ENCODE measurements at regions not wholly inside any gene's neighbourhood (a gene's known extent, or its start where the extent isn't known, plus 50 kb on each side); places are given as distances from the start of the nearest gene placed in this dataset.

DNA sequence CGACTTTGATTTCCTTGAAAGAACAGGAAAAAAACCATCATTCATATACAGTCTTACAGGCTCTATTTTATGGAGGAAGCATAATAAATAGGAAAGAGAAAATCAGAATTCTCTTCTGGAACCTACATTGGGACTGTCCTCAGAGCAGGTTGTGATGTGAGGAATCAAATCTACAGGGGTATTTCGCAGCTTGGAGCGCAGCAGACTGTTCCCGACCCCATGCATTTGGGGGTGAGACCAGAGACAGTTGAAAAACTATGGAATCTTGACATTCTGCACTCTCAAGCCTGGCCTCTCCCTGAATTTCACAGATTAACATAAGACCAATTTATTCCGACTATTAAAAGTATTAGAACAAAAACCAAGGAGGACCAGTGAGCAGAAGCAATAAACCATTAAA, 93.3 kb upstream of the PRSS58 start:
- no peak for DNase-seq

DNA sequence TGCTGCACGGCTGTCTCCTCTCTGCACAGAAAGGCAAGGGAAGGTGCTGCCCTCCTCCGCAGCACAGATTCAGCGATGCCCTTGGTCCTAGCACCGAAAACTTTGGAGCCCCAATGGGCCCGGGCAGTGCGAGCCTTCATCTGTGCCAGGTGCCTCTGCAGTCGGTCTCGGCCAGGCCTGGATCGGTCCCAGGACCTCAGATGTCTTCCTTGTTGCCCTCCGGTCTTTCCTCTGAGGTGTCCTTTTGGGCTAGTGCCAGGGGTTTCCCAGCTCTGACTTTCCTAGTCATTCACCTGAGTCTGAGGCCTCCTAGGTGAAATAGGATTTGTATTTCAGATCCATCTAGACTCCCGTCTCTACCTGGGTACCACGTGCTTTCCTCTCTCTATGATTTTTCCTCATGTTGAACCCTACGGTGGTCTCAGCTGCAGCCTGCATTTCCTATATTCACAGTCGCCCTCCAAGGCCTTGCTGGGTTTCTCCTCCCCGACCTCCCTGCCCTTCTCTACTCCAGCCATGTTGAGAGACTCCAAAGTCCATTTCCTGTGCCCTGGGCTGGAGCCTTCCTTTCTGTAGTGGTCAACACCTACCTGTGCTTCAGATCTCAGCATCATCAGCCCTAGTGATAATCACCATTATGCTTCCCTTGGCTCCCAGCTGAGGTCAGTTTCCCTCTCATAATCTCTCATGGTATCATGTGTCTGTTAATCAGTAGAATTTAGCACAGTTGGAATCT, 92.0 kb upstream of the PRSS58 start:
- no peak for DNase-seq

- no peak for DNase-seq
These were observed 91.1 kb upstream of the PRSS58 start for GRCh38 chr7:142348921-142349405.

- no peak for DNase-seq
These were observed 90.2 kb upstream of the PRSS58 start for GRCh38 chr7:142348100-142348499.

- no peak for DNase-seq
These were observed 89.2 kb upstream of the PRSS58 start for GRCh38 chr7:142347091-142347490.

- no peak for DNase-seq
These were observed 88.0 kb upstream of the PRSS58 start for GRCh38 chr7:142345811-142346210.

DNA sequence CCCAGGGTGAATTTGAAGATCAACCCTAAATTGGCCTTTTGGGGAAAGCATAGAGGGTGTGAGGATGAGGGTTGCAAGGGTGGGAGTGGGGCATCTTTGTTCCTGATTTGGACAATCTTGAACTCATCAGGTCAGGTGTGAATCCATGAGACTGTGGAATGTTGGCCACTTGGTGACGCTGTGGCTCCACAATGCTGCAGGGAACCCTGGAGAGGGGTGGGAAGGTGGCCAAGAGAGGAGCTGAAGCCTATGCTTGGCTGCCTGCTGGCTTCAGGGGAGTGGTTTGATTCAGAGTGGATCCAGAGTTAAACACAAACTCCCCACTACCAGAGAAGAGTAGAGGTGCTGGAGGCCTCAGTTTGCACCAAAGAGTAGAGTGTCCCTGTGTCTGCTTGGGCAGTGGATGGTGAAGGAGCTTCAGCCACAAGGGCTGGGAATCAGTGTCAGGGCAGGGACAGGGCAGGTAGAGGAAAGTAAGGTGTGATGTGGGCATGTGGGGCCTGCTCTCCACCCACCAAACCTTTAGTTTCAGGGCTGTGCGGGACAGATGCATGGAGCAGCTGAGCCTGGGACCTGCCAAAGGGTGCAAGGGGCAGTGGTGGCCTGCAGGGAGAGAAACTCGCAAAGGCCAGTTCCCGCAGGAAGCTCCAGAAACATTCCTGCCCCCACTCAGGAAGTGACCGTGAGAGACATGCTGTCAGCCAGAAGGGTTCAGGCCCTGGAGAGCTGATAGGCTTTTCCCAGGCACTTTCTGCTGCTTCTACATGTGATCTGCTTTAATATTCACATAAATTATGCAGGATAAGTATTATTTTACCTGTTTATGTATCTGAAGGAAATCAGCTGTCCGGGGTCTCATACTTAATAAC, 81.0 kb upstream of the PRSS58 start:
- no peak for DNase-seq

GRCh38 chr7:142337054-142338001, 79.5 kb upstream of the PRSS58 start:
- no peak for DNase-seq

- DNase-seq, result no peak
These were observed 76.9 kb upstream of the PRSS58 start for GRCh38 chr7:142334806-142335205.

- DNase-seq, result no peak
These were observed 76.4 kb upstream of the PRSS58 start for GRCh38 chr7:142334236-142334635.

- DNase-seq, result no peak
These were observed 74.6 kb upstream of the PRSS58 start for GRCh38 chr7:142332421-142332820.

DNA sequence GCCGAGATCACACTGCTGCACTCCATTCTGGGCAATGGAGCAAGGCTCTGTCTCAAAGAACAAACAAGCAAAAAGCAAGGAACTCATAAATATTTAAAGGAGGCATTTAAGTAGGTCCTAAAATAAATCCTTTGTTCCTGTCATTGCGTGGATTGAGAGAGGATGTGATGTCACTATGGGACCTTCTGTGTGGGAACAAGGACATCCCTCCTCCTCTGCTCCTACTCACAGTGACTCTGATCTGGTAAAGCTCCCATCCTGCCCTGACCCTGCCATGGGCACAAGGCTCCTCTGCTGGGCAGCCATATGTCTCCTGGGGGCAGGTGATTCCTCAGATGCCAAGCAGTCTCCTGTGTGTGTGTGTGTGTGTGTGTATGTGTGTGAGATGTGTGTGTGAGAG, 74.1 kb upstream of the PRSS58 start:
- DNase-seq, result no peak

GRCh38 chr7:142329062-142329790, 71.4 kb upstream of the PRSS58 start:
- no peak for DNase-seq

DNA sequence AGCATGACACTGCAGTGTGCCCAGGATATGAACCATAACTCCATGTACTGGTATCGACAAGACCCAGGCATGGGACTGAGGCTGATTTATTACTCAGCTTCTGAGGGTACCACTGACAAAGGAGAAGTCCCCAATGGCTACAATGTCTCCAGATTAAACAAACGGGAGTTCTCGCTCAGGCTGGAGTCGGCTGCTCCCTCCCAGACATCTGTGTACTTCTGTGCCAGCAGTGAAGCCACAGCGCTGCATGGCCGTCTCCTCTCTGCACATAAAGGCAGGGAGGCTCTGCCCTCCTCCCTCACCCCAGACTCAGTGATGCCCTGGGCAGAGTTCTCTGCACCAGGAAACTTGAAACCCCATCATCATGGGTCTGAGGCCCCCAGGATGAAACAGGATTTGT, 70.7 kb upstream of the PRSS58 start:
- DNase-seq, result no peak

GRCh38 chr7:142327628-142328405, 70.0 kb upstream of the PRSS58 start:
- no peak for DNase-seq

DNA sequence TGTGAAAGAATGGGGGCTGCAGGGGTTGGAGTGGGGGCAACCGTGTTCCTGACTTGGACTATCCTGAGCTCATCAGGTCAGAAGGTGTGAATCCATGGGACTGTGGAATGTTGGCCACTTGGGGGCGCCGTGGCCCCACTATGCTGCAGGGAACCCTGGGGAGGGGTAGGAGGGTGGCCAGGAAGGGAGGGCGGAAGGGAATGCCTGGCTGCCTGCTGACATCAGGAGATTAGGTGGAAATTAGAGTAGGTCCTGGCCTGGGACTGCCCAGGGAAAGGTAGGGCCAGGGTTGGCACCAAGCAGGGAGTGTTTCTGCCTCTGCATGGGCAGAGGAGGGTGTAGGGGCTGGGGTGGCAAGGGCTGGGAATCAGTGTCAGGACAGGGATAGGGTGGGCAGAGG, 65.8 kb upstream of the PRSS58 start:
- DNase-seq, result no peak

- DNase-seq, result no peak
These were observed 63.5 kb upstream of the PRSS58 start for GRCh38 chr7:142321391-142321790.

DNA sequence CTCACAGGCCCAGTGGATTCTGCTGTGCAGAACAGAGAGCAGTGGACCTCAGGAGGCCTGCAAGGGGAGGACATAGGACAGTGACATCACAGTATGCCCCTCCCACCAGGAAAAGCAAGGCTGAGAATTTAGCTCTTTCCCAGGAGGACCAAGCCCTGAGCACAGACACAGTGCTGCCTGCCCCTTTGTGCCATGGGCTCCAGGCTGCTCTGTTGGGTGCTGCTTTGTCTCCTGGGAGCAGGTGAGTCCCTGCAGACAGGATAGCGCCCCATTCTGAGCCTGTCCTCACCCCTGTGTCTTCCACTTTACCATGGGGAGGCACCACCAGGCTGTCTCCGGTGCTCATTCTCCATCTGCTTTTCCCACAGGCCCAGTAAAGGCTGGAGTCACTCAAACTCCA, 63.0 kb upstream of the PRSS58 start:
- no peak for DNase-seq

DNA sequence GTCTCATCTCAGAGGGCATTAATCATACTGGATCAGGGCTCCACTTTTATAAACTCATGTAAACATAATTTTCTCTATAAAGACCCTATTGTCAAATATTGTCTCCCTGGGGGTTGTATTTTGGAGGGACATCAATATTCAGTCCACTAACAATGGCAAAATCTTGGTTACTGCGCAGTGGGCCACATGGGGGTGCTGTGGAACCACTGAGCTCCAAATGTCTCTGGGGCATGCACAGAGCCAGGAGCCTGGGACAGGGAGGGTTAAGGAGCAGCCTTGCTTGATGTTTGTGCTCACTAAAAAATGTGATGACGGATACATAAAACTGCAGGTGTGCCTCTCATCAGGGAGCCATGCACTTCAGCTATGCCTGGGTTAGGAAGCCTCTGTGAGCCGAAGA, 62.1 kb upstream of the PRSS58 start:
- no peak for DNase-seq

DNA sequence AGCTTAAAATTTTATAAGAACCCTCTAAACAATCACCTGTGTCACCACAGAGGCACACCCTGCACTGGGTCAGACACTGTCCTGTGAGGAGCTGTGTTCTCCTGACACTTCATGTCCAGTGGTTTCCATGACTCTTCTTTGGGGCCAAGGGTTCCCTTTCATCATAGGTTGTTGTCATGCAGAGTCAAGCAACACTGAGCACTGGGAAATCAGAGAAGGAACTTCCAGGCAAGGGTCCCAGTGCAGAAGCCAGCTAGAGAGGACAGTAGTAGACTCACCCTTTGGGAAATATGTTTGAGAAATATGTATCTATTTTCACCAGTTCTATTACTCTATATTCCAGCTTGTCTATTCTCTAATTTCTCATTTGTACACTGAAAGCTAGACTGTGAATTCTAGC, 56.4 kb upstream of the PRSS58 start:
- no peak for DNase-seq

- DNase-seq, result no peak
These were observed 55.7 kb upstream of the PRSS58 start for GRCh38 chr7:142313528-142313927.

GRCh38 chr7:142311876-142312275, 54.0 kb upstream of the PRSS58 start:
- DNase-seq, result no peak

All from NK-92 treated with Interleukin-12 subunit alpha and Interleukin-12 subunit beta, amount 100 ng/mL, for 24 hours (cell line).